PC-3 (cell line): ENCODE measurements at regions not wholly inside any gene's neighbourhood (a gene's known extent, or its start where the extent isn't known, plus 50 kb on each side); places are given as distances from the start of the nearest gene placed in this dataset.

Experiments
- ATAC-seq: fragments of 200-7000 bp; cut with Tn5 transposase; 2 replicates; pipeline ENCODE4 v1.9.1; 2020; ENCODE audit warnings: mild to moderate bottlenecking, moderate library complexity
- BruUV-seq: library from RNA; stranded (reverse); fragments of 400-500 nt; replicated peaks from 2 replicates; lab custom pipeline; 2021; lab: Mats Ljungman, UMichigan
- CTCF ChIA-PET: fragments of 300-600 bp; sonication (Branson Sonifier 250); formaldehyde crosslinking; loops from one replicate; lab custom pipeline; 2022; ENCODE audit warnings: antibody characterized with exemption; lab: Charles Lee
- POLR2A ChIA-PET: fragments of 300-600 bp; sonication (Branson Sonifier 250); formaldehyde crosslinking; loops from one replicate; lab custom pipeline; 2022; ENCODE audit warnings: antibody characterized with exemption; ENCODE audit not compliant: unreplicated experiment; lab: Charles Lee
- DNase-seq: peaks from one replicate; pipeline ENCODE4 v3.0.0-alpha.2; 2015
- H2AFZ ChIP-seq: fragments of 300-600 bp; sonication (generic); 2 replicates; pipeline ENCODE4 v1.6.0; 2016; ENCODE audit warnings: antibody characterized with exemption, low read length
- H3F3A ChIP-seq: fragments of 300-600 bp; sonication (generic); one replicate; pipeline ENCODE4 v1.6.0; 2017; ENCODE audit warnings: antibody characterized with exemption, low read length, control low read depth, mild to moderate bottlenecking; ENCODE audit not compliant: unreplicated experiment
- H3K27ac ChIP-seq: fragments of 300-600 bp; sonication (generic); 2 replicates; pipeline ENCODE4 v1.5.1; 2016; ENCODE audit warnings: mild to moderate bottlenecking, low read length
- H3K27me3 ChIP-seq: fragments of 300-600 bp; sonication (generic); 2 replicates; pipeline ENCODE4 v1.6.1; 2016; ENCODE audit warnings: low read length, mixed read lengths
- H3K36me3 ChIP-seq: fragments of 300-600 bp; sonication (generic); 2 replicates; pipeline ENCODE4 v1.6.1; 2016; ENCODE audit warnings: low read depth, mixed run types, low read length, mixed read lengths
- H3K4me1 ChIP-seq: fragments of 300-600 bp; sonication (generic); 2 replicates; pipeline ENCODE4 v1.5.1; 2016; ENCODE audit warnings: low read length; ENCODE audit not compliant: insufficient read depth
- H3K4me2 ChIP-seq: fragments of 300-600 bp; sonication (generic); 2 replicates; pipeline ENCODE4 v1.6.0; 2016; ENCODE audit warnings: low read length
- H3K4me3 ChIP-seq: fragments of 300-600 bp; sonication (generic); 2 replicates; pipeline ENCODE4 v1.5.1; 2016; ENCODE audit warnings: mild to moderate bottlenecking, low read length, mixed read lengths
- H3K79me2 ChIP-seq: fragments of 300-600 bp; sonication (generic); 2 replicates; pipeline ENCODE4 v1.6.1; 2017; ENCODE audit warnings: low read length, mixed read lengths
- H3K9ac ChIP-seq: fragments of 300-600 bp; sonication (generic); 2 replicates; pipeline ENCODE4 v1.6.0; 2016; ENCODE audit warnings: mild to moderate bottlenecking, low read length
- H3K9me2 ChIP-seq: fragments of 300-600 bp; sonication (generic); replicated peaks from 2 replicates; pipeline ENCODE4 v1.6.1; 2016; ENCODE audit warnings: mixed run types, low read length, mixed read lengths
- H3K9me3 ChIP-seq: fragments of 300-600 bp; sonication (generic); 2 replicates; pipeline ENCODE4 v1.6.1; 2016; ENCODE audit warnings: low read length, mixed read lengths
- H4K20me1 ChIP-seq: fragments of 300-600 bp; sonication (generic); 2 replicates; pipeline ENCODE4 v1.6.1; 2016; ENCODE audit warnings: low read length, mixed read lengths
- EZH2 ChIP-seq: fragments of 300-600 bp; sonication (generic); IDR thresholded peaks from one replicate; pipeline ENCODE4 v1.6.1; 2017; ENCODE audit warnings: antibody characterized with exemption, mild to moderate bottlenecking, low read length; ENCODE audit not compliant: unreplicated experiment
- EZH2phosphoT487 ChIP-seq: fragments of 300-600 bp; sonication (generic); IDR thresholded peaks from 2 replicates; pipeline ENCODE4 v1.6.1; 2018; ENCODE audit warnings: mild to moderate bottlenecking, antibody characterized with exemption, low read length, borderline replicate concordance
- intact Hi-C: fragments of 100-400 bp; cut with micrococcal nuclease; formaldehyde crosslinking; loops from 2 replicates; pipeline ENCODE4 v1.9.0; 2023
- TF ChIP-seq, protein P1 (sequence below): fragments of 300-600 bp; sonication (generic); conservative IDR thresholded peaks from 2 replicates; pipeline ENCODE4 v1.5.1; 2017; ENCODE audit warnings: antibody characterized with exemption, low read depth, mild to moderate bottlenecking, low read length

- no TSS peak for BruUV-seq
- no peaks in the 10 kb centered on the region for H4K20me1 ChIP-seq
- H3K9me3 ChIP-seq = no peaks in the 10 kb centered on the region
- TF ChIP-seq EZH2 (no peak), EZH2phosphoT487 (no peak)
- TF ChIP-seq, protein P1, sequence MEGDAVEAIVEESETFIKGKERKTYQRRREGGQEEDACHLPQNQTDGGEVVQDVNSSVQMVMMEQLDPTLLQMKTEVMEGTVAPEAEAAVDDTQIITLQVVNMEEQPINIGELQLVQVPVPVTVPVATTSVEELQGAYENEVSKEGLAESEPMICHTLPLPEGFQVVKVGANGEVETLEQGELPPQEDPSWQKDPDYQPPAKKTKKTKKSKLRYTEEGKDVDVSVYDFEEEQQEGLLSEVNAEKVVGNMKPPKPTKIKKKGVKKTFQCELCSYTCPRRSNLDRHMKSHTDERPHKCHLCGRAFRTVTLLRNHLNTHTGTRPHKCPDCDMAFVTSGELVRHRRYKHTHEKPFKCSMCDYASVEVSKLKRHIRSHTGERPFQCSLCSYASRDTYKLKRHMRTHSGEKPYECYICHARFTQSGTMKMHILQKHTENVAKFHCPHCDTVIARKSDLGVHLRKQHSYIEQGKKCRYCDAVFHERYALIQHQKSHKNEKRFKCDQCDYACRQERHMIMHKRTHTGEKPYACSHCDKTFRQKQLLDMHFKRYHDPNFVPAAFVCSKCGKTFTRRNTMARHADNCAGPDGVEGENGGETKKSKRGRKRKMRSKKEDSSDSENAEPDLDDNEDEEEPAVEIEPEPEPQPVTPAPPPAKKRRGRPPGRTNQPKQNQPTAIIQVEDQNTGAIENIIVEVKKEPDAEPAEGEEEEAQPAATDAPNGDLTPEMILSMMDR = no peak
- H3K9ac ChIP-seq = no peak overlapping the region
- no peaks in the 10 kb centered on the region for H3K36me3 ChIP-seq
- H3K4me3 ChIP-seq = no peak overlapping the region
- intact Hi-C loops = no loop called here
- ChIA-PET POLR2A (no interaction called here), CTCF (no interaction called here)
- H3K27ac ChIP-seq = no peak overlapping the region
- no peaks in the 10 kb centered on the region for H3K79me2 ChIP-seq
- H3F3A ChIP-seq = no peaks in the 10 kb centered on the region
- DNase-seq (no peak), ATAC-seq (no peak)
- H3K4me2 ChIP-seq = no peak overlapping the region
- H2AFZ ChIP-seq = no peak overlapping the region
- H3K4me1 ChIP-seq = peaks cover 5% of the 10 kb centered on the region; the same call in 1 of the 2 replicates
- H3K27me3 ChIP-seq = no peaks in the 10 kb centered on the region
- H3K9me2 ChIP-seq = no peaks in the 10 kb centered on the region
These were observed 1416.1 kb upstream of the CDH6 start for GRCh38 chr5:29777373-29777772.

GRCh38 chr5:29770936-29771335 lies 1422.5 kb upstream of the CDH6 start:
- ATAC-seq = no peak
- Histone ChIP-seq H3K4me2 (no peak overlapping the region), H3K27me3 (no peaks in the 10 kb centered on the region), H3F3A (no peaks in the 10 kb centered on the region), H3K79me2 (no peaks in the 10 kb centered on the region), H4K20me1 (no peaks in the 10 kb centered on the region), H3K36me3 (no peaks in the 10 kb centered on the region), H3K4me1 (no peaks in the 10 kb centered on the region), H3K4me3 (no peak overlapping the region), H2AFZ (no peak overlapping the region), H3K9me3 (no peaks in the 10 kb centered on the region), H3K9ac (no peak overlapping the region), H3K9me2 (no peaks in the 10 kb centered on the region), H3K27ac (no peak overlapping the region)
- intact Hi-C loops = no loop called here
- POLR2A ChIA-PET = no interaction called here
- TF ChIP-seq EZH2phosphoT487 (no peak), EZH2 (no peak)
- TF ChIP-seq, protein P1 = no peak
- CTCF ChIA-PET = no interaction called here
- BruUV-seq = no TSS peak
- no peak for DNase-seq

- CTCF ChIA-PET = no interaction called here
- H3K9ac ChIP-seq = no peak overlapping the region
These were observed 1424.0 kb upstream of the CDH6 start for GRCh38 chr5:29769474-29769873.

More at GRCh38 chr5:29769474-29769873, 1424.0 kb upstream of the CDH6 start:
- Histone ChIP-seq H3K4me3 (no peak overlapping the region), H2AFZ (no peak overlapping the region), H3K9me2 (no peaks in the 10 kb centered on the region), H3F3A (no peaks in the 10 kb centered on the region), H3K9me3 (no peaks in the 10 kb centered on the region), H3K4me1 (no peaks in the 10 kb centered on the region), H3K27ac (no peak overlapping the region), H3K36me3 (no peaks in the 10 kb centered on the region), H3K4me2 (no peak overlapping the region), H4K20me1 (no peaks in the 10 kb centered on the region), H3K79me2 (no peaks in the 10 kb centered on the region), H3K27me3 (no peaks in the 10 kb centered on the region)
- ATAC-seq = no peak
- intact Hi-C loops = no loop called here
- no TSS peak for BruUV-seq
- no peak for DNase-seq
- POLR2A ChIA-PET = no interaction called here
- TF ChIP-seq, protein P1 = no peak
- TF ChIP-seq EZH2 = no peak
- no peak for TF ChIP-seq EZH2phosphoT487
